Activated CD4-positive, alpha-beta T cell treated with anti-CD3 and anti-CD28 coated beads, Interleukin-2, amount 10 ng/mL, durations not matched to agents 7 days and 5 days (primary cell): ENCODE measurements at regions not wholly inside any gene's neighbourhood (a gene's known extent, or its start where the extent isn't known, plus 50 kb on each side); places are given as distances from the start of the nearest gene placed in this dataset.

ENCODE experiments used
- CTCF ChIA-PET: fragments of 350-600 bp; sonication (Branson Sonifier 250); formaldehyde crosslinking; loops from one replicate; lab custom pipeline; 2021; ENCODE audit warnings: antibody characterized with exemption; lab: Charles Lee
- POLR2A ChIA-PET: fragments of 350-600 bp; sonication (Branson Sonifier 250); formaldehyde crosslinking; loops from one replicate; lab custom pipeline; 2021; ENCODE audit warnings: antibody characterized with exemption; lab: Charles Lee
- DNase-seq: peaks from one replicate; pipeline ENCODE4 v3.0.0-alpha.2; 2020
- H3K27ac Mint-ChIP-seq: one replicate; pipeline ENCODE4 v1.8.0; 2021; ENCODE audit warnings: mild to moderate bottlenecking, moderate library complexity, mixed read lengths
- H3K27me3 Mint-ChIP-seq: one replicate; pipeline ENCODE4 v1.8.0; 2021; ENCODE audit warnings: mixed read lengths
- H3K36me3 Mint-ChIP-seq: one replicate; pipeline ENCODE4 v1.8.0; 2021; ENCODE audit warnings: low read depth, mixed read lengths
- H3K4me1 Mint-ChIP-seq: one replicate; pipeline ENCODE4 v1.8.0; 2021; ENCODE audit warnings: mixed read lengths
- H3K4me3 Mint-ChIP-seq: one replicate; pipeline ENCODE4 v1.8.0; 2021; ENCODE audit warnings: mild to moderate bottlenecking, moderate library complexity, mixed read lengths
- H3K9me3 Mint-ChIP-seq: one replicate; pipeline ENCODE4 v1.8.0; 2021; ENCODE audit warnings: mixed read lengths

- CTCF ChIA-PET: no interaction called here
Observed at GRCh38 chr1:18055156-18055555, 52.4 kb upstream of the IGSF21 start.

GRCh38 chr1:18056545-18056944 is 51.1 kb upstream of the IGSF21 start:
- DNase-seq: no peak
- POLR2A ChIA-PET: no interaction called here
- no peaks in the 10 kb centered on the region for H3K9me3 Mint-ChIP-seq
- H3K4me1 Mint-ChIP-seq: no peaks in the 10 kb centered on the region
- H3K27ac Mint-ChIP-seq: no peak overlapping the region
- no peak overlapping the region for H3K4me3 Mint-ChIP-seq
- H3K36me3 Mint-ChIP-seq: no peaks in the 10 kb centered on the region
- CTCF ChIA-PET: no interaction called here
- no peaks in the 10 kb centered on the region for H3K27me3 Mint-ChIP-seq

More at GRCh38 chr1:18055156-18055555, 52.4 kb upstream of the IGSF21 start:
- no peaks in the 10 kb centered on the region for H3K27me3 Mint-ChIP-seq
- H3K9me3 Mint-ChIP-seq: no peaks in the 10 kb centered on the region
- POLR2A ChIA-PET: no interaction called here
- H3K4me1 Mint-ChIP-seq: no peaks in the 10 kb centered on the region
- H3K4me3 Mint-ChIP-seq: no peak overlapping the region
- no peak overlapping the region for H3K27ac Mint-ChIP-seq
- no peak for DNase-seq
- H3K36me3 Mint-ChIP-seq: no peaks in the 10 kb centered on the region

- Mint-ChIP-seq H3K4me3 (no peak overlapping the region), H3K36me3 (peaks cover 1% of the 10 kb centered on the region), H3K9me3 (peaks cover 3% of the 10 kb centered on the region), H3K27me3 (no peaks in the 10 kb centered on the region), H3K27ac (no peak overlapping the region), H3K4me1 (no peaks in the 10 kb centered on the region)
- POLR2A ChIA-PET: no interaction called here
- no peak for DNase-seq
- CTCF ChIA-PET: no interaction called here
Observed at GRCh38 chr1:18057623-18058022, 50.0 kb upstream of the IGSF21 start.
